ENCODE measurements at regions not wholly inside any gene's neighbourhood (a gene's known extent, or its start where the extent isn't known, plus 50 kb on each side); places are given as distances from the start of the nearest gene placed in this dataset.
"Not testable (repeated sequence)": the region's sequence is repeated elsewhere in the genome, so short reads cannot be mapped to it uniquely, and the experiment has no call there.

GRCh38 chr12:11998307-11998943 lies 72.3 kb upstream of the BCL2L14 start:
- not testable (repeated sequence) for TF ChIP-seq CTCF, POLR2A (IDR thresholded peaks at IDR 0.05)
